ENCODE measurements at regions not wholly inside any gene's neighbourhood (a gene's known extent, or its start where the extent isn't known, plus 50 kb on each side); places are given as distances from the start of the nearest gene placed in this dataset.
A peak's percentile ranks its signal among the peaks of the same experiment; 100 is the strongest.

DNA sequence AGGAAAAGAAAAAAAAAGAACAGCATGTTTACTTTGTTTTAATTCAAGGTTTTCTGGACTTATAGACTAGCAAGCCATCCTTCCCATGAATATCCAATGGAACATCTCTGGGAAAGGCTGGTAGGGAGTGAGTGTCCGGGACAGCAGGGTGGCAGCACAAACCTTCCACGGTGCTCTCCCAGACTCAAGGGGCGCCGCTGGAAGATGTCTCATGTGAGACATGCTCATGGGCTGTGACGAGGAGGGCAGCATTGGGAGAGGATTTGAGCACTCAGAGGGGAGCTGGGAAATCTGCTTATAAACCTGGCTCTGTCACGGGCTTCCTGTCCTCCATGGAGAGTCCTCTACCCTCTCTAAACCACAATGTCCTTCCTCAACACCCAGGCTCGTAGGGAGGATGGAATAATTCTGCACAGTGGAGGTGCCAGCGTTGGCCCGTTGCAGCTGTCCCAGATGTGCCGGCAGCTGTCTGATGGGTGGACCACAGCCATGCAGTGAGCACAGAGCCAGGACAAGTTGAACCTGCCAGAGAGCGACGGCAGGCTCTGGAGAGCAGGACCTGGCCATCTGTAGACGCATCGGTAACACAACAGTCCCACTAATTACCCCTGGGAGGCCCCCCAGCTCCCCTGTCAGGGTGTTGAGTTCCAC is 100.1 kb upstream of the IGSF21 start:
- H3K4me1 ChIP-seq (ENCODE audit: low read depth): no peaks in the 10 kb centered on the region
- no peak overlapping the region for H3K27ac ChIP-seq
- DNase-seq (ENCODE audit: low read depth in 1 of 2, low spot score in 1 of 2): no peak
- H3K9me3 ChIP-seq (ENCODE audit: low read depth): no peaks in the 10 kb centered on the region
- no peaks in the 10 kb centered on the region for H3K27me3 ChIP-seq
- H3K36me3 ChIP-seq: no peaks in the 10 kb centered on the region
- TF ChIP-seq, protein P1, sequence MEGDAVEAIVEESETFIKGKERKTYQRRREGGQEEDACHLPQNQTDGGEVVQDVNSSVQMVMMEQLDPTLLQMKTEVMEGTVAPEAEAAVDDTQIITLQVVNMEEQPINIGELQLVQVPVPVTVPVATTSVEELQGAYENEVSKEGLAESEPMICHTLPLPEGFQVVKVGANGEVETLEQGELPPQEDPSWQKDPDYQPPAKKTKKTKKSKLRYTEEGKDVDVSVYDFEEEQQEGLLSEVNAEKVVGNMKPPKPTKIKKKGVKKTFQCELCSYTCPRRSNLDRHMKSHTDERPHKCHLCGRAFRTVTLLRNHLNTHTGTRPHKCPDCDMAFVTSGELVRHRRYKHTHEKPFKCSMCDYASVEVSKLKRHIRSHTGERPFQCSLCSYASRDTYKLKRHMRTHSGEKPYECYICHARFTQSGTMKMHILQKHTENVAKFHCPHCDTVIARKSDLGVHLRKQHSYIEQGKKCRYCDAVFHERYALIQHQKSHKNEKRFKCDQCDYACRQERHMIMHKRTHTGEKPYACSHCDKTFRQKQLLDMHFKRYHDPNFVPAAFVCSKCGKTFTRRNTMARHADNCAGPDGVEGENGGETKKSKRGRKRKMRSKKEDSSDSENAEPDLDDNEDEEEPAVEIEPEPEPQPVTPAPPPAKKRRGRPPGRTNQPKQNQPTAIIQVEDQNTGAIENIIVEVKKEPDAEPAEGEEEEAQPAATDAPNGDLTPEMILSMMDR (IDR thresholded peaks at IDR 0.05; ENCODE audit: low read depth, low read length): no peak
- no peak overlapping the region for H3K4me3 ChIP-seq

DNA sequence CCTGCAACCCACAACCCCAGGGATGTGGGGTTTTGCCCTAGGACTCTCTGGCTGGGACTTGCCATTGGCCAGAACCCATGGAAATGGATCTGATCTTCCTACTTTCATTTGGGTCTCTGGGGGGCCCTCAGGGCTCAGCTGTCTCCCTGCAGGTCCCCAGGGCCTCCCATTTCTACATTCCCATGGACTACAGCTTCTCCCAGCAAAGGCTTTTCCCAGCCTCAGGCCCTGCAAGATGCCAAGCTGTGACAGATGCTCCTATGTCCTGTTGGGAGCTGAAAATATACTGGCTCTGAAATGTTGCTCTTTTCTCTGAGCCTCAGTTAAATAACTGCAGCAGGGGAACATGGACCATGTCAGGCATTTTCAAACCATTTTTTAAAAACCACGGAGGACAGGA is 99.5 kb upstream of the IGSF21 start:
- TF ChIP-seq, protein P1 (IDR thresholded peaks at IDR 0.05; ENCODE audit: low read depth, low read length): no peak

DNA sequence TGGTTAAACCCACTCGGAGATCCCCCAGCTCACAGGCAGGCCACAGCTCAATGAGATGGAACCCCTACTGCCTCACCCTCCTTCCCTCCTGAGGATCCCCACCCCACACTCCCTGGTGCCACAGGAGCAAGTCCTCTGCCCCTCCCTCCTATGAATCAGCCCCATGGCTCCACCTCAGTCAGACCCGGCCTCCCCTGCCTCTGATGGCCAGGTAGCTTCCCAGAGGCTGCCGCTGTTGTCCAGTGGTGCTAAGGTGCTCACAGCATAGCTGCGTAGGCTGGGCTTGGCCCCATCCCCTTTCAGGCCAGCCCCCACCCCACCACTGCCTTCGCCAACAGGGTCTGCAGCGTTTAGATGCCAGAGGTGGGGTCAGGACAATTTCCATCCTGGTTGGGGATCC is 98.5 kb upstream of the IGSF21 start:
- no peak for DNase-seq (ENCODE audit: low read depth in 1 of 2, low spot score in 1 of 2)
- Histone ChIP-seq H3K4me3 (no peak overlapping the region), H3K27ac (no peak overlapping the region), H3K9me3 (ENCODE audit: low read depth) (no peaks in the 10 kb centered on the region), H3K4me1 (ENCODE audit: low read depth) (no peaks in the 10 kb centered on the region), H3K36me3 (no peaks in the 10 kb centered on the region), H3K27me3 (no peaks in the 10 kb centered on the region)
- TF ChIP-seq, protein P1 (IDR thresholded peaks at IDR 0.05; ENCODE audit: low read depth, low read length): no peak

More for the DNA sequence above, 99.5 kb upstream of the IGSF21 start:
- H3K27me3 ChIP-seq: no peaks in the 10 kb centered on the region
- no peak overlapping the region for H3K4me3 ChIP-seq
- no peaks in the 10 kb centered on the region for H3K9me3 ChIP-seq (ENCODE audit: low read depth)
- DNase-seq (ENCODE audit: low read depth in 1 of 2, low spot score in 1 of 2): no peak
- H3K36me3 ChIP-seq: no peaks in the 10 kb centered on the region
- H3K4me1 ChIP-seq (ENCODE audit: low read depth): no peaks in the 10 kb centered on the region
- no peak overlapping the region for H3K27ac ChIP-seq

DNA sequence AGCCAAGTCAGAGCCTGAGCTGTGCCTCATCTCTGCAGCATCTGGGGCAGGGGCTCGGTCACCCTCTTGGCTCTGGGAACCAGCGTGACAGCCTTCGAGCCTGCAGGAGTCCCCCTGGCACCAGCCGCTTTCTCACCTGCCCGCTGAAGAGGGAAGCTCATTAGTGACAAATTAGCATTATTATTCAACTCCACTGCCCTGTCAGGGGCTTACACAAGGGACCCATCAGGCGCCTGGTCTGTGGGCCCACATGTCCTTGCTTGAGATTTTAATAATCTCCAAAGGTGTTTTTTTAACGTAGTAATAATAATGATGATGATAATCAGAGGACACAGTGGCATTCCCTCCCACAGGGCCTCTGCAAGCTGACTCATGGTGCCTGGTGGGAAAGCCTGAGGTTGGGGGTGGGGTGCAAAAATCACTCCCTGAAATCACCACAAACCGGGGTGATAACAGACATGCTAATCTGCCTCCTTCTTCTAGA is 98.1 kb upstream of the IGSF21 start:
- Histone ChIP-seq H3K27ac (no peak overlapping the region), H3K36me3 (no peaks in the 10 kb centered on the region), H3K4me3 (no peak overlapping the region), H3K9me3 (ENCODE audit: low read depth) (no peaks in the 10 kb centered on the region), H3K27me3 (no peaks in the 10 kb centered on the region), H3K4me1 (ENCODE audit: low read depth) (no peaks in the 10 kb centered on the region)
- TF ChIP-seq, protein P1 (IDR thresholded peaks at IDR 0.05; ENCODE audit: low read depth, low read length): no peak
- peak in 1 of 2 donors; percentile 3 for DNase-seq (ENCODE audit: low read depth in 1 of 2, low spot score in 1 of 2)

DNA sequence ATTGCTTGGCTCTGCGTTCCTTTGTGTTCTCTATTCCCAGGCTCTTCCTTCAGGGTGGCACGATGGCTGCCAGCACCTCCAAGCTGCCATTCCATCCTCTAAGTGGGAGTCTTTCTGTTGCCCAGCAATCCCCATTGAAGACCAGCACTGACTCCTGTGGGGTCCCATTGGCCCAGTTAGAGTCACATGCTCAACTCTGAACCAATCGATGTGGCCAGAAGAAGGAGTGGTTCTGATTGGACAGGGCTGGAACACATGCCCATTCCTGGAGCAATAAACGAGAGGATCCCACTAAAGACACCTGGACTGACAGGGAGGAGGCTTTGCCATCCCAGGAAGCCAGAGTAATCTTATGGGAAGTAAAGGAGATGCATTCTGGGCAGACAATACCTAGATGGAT is 97.2 kb upstream of the IGSF21 start:
- Histone ChIP-seq H3K4me1 (ENCODE audit: low read depth) (no peaks in the 10 kb centered on the region), H3K4me3 (no peak overlapping the region), H3K27ac (no peak overlapping the region), H3K9me3 (ENCODE audit: low read depth) (no peaks in the 10 kb centered on the region), H3K27me3 (no peaks in the 10 kb centered on the region), H3K36me3 (no peaks in the 10 kb centered on the region)
- no peak for DNase-seq (ENCODE audit: low read depth in 1 of 2, low spot score in 1 of 2)
- TF ChIP-seq, protein P1 (IDR thresholded peaks at IDR 0.05; ENCODE audit: low read depth, low read length): no peak
